Endothelial cell of umbilical vein (primary cell): ENCODE measurements at regions not wholly inside any gene's neighbourhood (a gene's known extent, or its start where the extent isn't known, plus 50 kb on each side); places are given as distances from the start of the nearest gene placed in this dataset.
"Not testable (repeated sequence)": the region's sequence is repeated elsewhere in the genome, so short reads cannot be mapped to it uniquely, and the experiment has no call there.

ENCODE experiments used
- BruUV-seq: library from RNA; stranded (reverse); fragments of 400-500 nt; replicated peaks from 2 replicates; lab custom pipeline; 2021; lab: Mats Ljungman, UMichigan
- CTCF ChIA-PET: fragments of 300-600, 350-600 bp; sonication (Branson Sonifier 250); formaldehyde crosslinking; loops from one replicate; lab custom pipeline; 2021; ENCODE audit warnings: antibody characterized with exemption, inconsistent platforms; lab: Charles Lee
- POLR2A ChIA-PET: fragments of 300-600, 350-600 bp; sonication (Branson Sonifier 250); formaldehyde crosslinking; loops from one replicate; lab custom pipeline; 2021; ENCODE audit warnings: antibody characterized with exemption, inconsistent platforms; lab: Charles Lee
- DNase-seq: peaks from one replicate; pipeline ENCODE4 v3.0.0-alpha.2; 2011; ENCODE audit warnings: low read depth, low spot score
- FAIRE-seq: peaks from 2 replicates; lab custom pipeline; 2011; peaks lifted over from hg19 to GRCh38; lab: Jason Lieb, UNC
- H2AFZ ChIP-seq: 2 replicates; pipeline ENCODE4 v1.6.0; 2012; ENCODE audit warnings: low read depth, low read length, control low read depth, inconsistent platforms
- H3K27ac ChIP-seq: 2 replicates; pipeline ENCODE4 v1.5.1; 2011; ENCODE audit warnings: low read depth, mild to moderate bottlenecking, control low read depth, low read length, moderate library complexity; ENCODE audit not compliant: insufficient read depth
- H3K27me3 ChIP-seq, 2 experiments: 2 replicates each; pipeline versions ENCODE4 v1.6.0 to v1.6.1; 2011; ENCODE audit warnings: low read length in 2 of 2, mixed read lengths in 1 of 2; ENCODE audit not compliant: control insufficient read depth in 2 of 2, insufficient read depth in 2 of 2
- H3K36me3 ChIP-seq, 2 experiments: 2 replicates in 1 of 2; 3 replicates in 1 of 2; pipeline ENCODE4 v1.5.1; 2011; ENCODE audit warnings: low read length in 2 of 2, mild to moderate bottlenecking in 1 of 2, moderate library complexity in 1 of 2; ENCODE audit not compliant: control insufficient read depth in 2 of 2, insufficient read depth in 2 of 2; ENCODE audit errors: extremely low read depth in 1 of 2
- H3K4me1 ChIP-seq: 3 replicates; pipeline ENCODE4 v1.5.1; 2011; ENCODE audit warnings: mild to moderate bottlenecking, low read length; ENCODE audit not compliant: control insufficient read depth, insufficient read depth; ENCODE audit errors: extremely low read depth
- H3K4me2 ChIP-seq: 2 replicates; pipeline ENCODE4 v1.6.1; 2011; ENCODE audit warnings: low read length, control low read depth, mixed read lengths; ENCODE audit not compliant: insufficient read depth
- H3K4me3 ChIP-seq, 3 experiments: fragments of 200-600 bp in 1 of 3; sonication (generic), shearing (Covaris generic) in 1 of 3; replicated peaks in 1 of 3; 2 replicates each; pipeline ENCODE4 v1.5.1; 2011 to 2016; ENCODE audit warnings: control low read depth in 3 of 3, low read length in 3 of 3, mild to moderate bottlenecking in 2 of 3, inconsistent platforms in 1 of 3, low read depth in 1 of 3, moderate library complexity in 1 of 3; ENCODE audit not compliant: insufficient read depth in 1 of 3
- H3K79me2 ChIP-seq: 2 replicates; pipeline ENCODE4 v1.6.0; 2012; ENCODE audit warnings: low read length, inconsistent platforms; ENCODE audit not compliant: control insufficient read depth, insufficient read depth
- H3K9ac ChIP-seq: replicated peaks from 2 replicates; pipeline ENCODE3; 2011; ENCODE audit warnings: low read length, control low read depth; ENCODE audit not compliant: insufficient read depth; ENCODE audit errors: extremely low read depth
- H3K9me1 ChIP-seq: replicated peaks from 3 replicates; pipeline ENCODE4 v1.6.0; 2011; ENCODE audit warnings: mild to moderate bottlenecking, low read length; ENCODE audit not compliant: control insufficient read depth, insufficient read depth; ENCODE audit errors: extremely low read depth
- H3K9me3 ChIP-seq: replicated peaks from 2 replicates; pipeline ENCODE4 v1.5.1; 2012; ENCODE audit warnings: low read length, inconsistent platforms; ENCODE audit not compliant: control insufficient read depth, insufficient read depth
- H4K20me1 ChIP-seq: replicated peaks from 2 replicates; pipeline ENCODE3; 2011; ENCODE audit warnings: mild to moderate bottlenecking, low read length; ENCODE audit not compliant: control insufficient read depth, insufficient read depth; ENCODE audit errors: extremely low read depth
- CTCF ChIP-seq, 2 donors: IDR thresholded peaks; 1 replicate in 1 of 2; 2 replicates in 1 of 2; pipeline ENCODE4 v1.5.1; 2011; ENCODE audit warnings: low read length in 2 of 2, mild to moderate bottlenecking in 2 of 2, moderate library complexity in 2 of 2, control low read depth in 1 of 2, inconsistent platforms in 1 of 2, low read depth in 1 of 2; ENCODE audit not compliant: insufficient read depth in 1 of 2; ENCODE audit errors: extremely low read depth in 1 of 2
- dilution Hi-C: fragments of 300-500 bp; cut with MboI; formaldehyde crosslinking; loops from one replicate; pipeline ENCODE4 v1.15.0; 2019; ENCODE audit warnings: low sequenced_read_pairs; ENCODE audit not compliant: extremely low pct_ligation_motif_present
- intact Hi-C: fragments of 100-400 bp; cut with micrococcal nuclease; formaldehyde crosslinking; loops from one replicate; pipeline ENCODE4 v1.10.0; 2022

GRCh38 chr7:65621580-65622201 is 248.0 kb downstream of the ZNF92 start:
- intact Hi-C loops, H3K27ac ChIP-seq, H3K36me3 ChIP-seq, H3K9me1 ChIP-seq, CTCF ChIA-PET, H2AFZ ChIP-seq, H3K79me2 ChIP-seq, H3K4me1 ChIP-seq, H3K4me3 ChIP-seq, H3K9me3 ChIP-seq, BruUV-seq, H3K4me2 ChIP-seq, H4K20me1 ChIP-seq, dilution Hi-C loops, POLR2A ChIA-PET, H3K9ac ChIP-seq: not testable (repeated sequence)
- TF ChIP-seq CTCF (IDR thresholded peaks at IDR 0.05; ENCODE audit: extremely low read depth in 1 of 2, insufficient read depth in 1 of 2, low read depth in 1 of 2, low read length in 2 of 2) = peak; percentile 43 to 44
- DNase-seq (peak; percentile 12), FAIRE-seq (peak; percentile 82)
- H3K27me3 ChIP-seq = peaks cover 10 to 11% of the 10 kb centered on the region in 2 experiments

GRCh38 chr7:65631236-65631635 is 241.6 kb upstream of the VKORC1L1 start:
- BruUV-seq, CTCF ChIA-PET, H2AFZ ChIP-seq, H3K9me3 ChIP-seq, DNase-seq, H3K27me3 ChIP-seq, H3K36me3 ChIP-seq, H3K9me1 ChIP-seq, POLR2A ChIA-PET, H3K27ac ChIP-seq, dilution Hi-C loops, FAIRE-seq, H3K9ac ChIP-seq, H3K4me2 ChIP-seq, H3K4me3 ChIP-seq, H4K20me1 ChIP-seq, H3K4me1 ChIP-seq, intact Hi-C loops, H3K79me2 ChIP-seq: not testable (repeated sequence)

- POLR2A ChIA-PET, H3K4me3 ChIP-seq, H4K20me1 ChIP-seq, FAIRE-seq, H3K79me2 ChIP-seq, H3K9me3 ChIP-seq, H3K27ac ChIP-seq, H3K9ac ChIP-seq, dilution Hi-C loops, H2AFZ ChIP-seq, H3K36me3 ChIP-seq, H3K4me1 ChIP-seq, DNase-seq, intact Hi-C loops, H3K27me3 ChIP-seq, CTCF ChIA-PET, H3K4me2 ChIP-seq, BruUV-seq, H3K9me1 ChIP-seq: not testable (repeated sequence)
Observed at GRCh38 chr7:65633587-65634404, 239.1 kb upstream of the VKORC1L1 start.
